ENCODE measurements at regions not wholly inside any gene's neighbourhood (a gene's known extent, or its start where the extent isn't known, plus 50 kb on each side); places are given as distances from the start of the nearest gene placed in this dataset.

- Histone ChIP-seq H3K27ac (ENCODE audit: low read length) (no peak overlapping the region), H3K4me3 (ENCODE audit: low read length) (no peak overlapping the region), H3K4me1 (ENCODE audit: control insufficient read depth, insufficient read depth, low read length) (peaks cover 7% of the 10 kb centered on the region), H3K36me3 (ENCODE audit: control insufficient read depth, insufficient read depth, low read length) (no peaks in the 10 kb centered on the region), H3K27me3 (ENCODE audit: control insufficient read depth, insufficient read depth, low read length) (no peaks in the 10 kb centered on the region), H3K9me3 (ENCODE audit: control insufficient read depth, low read depth, low read length) (no peaks in the 10 kb centered on the region)
- WGBS (ENCODE audit: insufficient coverage, low lambda C conversion rate) = 80% methylated on average over 1 of the region's 6 CpGs
- no peak for DNase-seq
Observed at GRCh38 chr2:8189316-8189715, 492.5 kb upstream of the ID2 start.

GRCh38 chr2:8190279-8190678 is 491.6 kb upstream of the ID2 start:
- H3K27ac ChIP-seq (ENCODE audit: low read length) = no peak overlapping the region
- H3K9me3 ChIP-seq (ENCODE audit: control insufficient read depth, low read depth, low read length) = no peaks in the 10 kb centered on the region
- no peak for DNase-seq
- H3K4me1 ChIP-seq (ENCODE audit: control insufficient read depth, insufficient read depth, low read length) = peaks cover 7% of the 10 kb centered on the region
- H3K4me3 ChIP-seq (ENCODE audit: low read length) = no peak overlapping the region
- H3K27me3 ChIP-seq (ENCODE audit: control insufficient read depth, insufficient read depth, low read length) = no peaks in the 10 kb centered on the region
- no peaks in the 10 kb centered on the region for H3K36me3 ChIP-seq (ENCODE audit: control insufficient read depth, insufficient read depth, low read length)
- no CpG with 5 or more reads among the region's 1 CpG for WGBS (ENCODE audit: insufficient coverage, low lambda C conversion rate)

- H3K27ac ChIP-seq (ENCODE audit: low read length) = no peak overlapping the region
- no peak for DNase-seq
- 100% methylated on average over 1 of the region's 4 CpGs for WGBS (ENCODE audit: insufficient coverage, low lambda C conversion rate)
Observed at GRCh38 chr2:8191427-8191826, 490.4 kb upstream of the ID2 start.

GRCh38 chr2:8193146-8193545 is 488.7 kb upstream of the ID2 start:
- no peak overlapping the region for H3K4me3 ChIP-seq (ENCODE audit: low read length)
- WGBS (ENCODE audit: insufficient coverage, low lambda C conversion rate) = no CpG with 5 or more reads among the region's 2 CpGs
- H3K36me3 ChIP-seq (ENCODE audit: control insufficient read depth, insufficient read depth, low read length) = no peaks in the 10 kb centered on the region
- H3K9me3 ChIP-seq (ENCODE audit: control insufficient read depth, low read depth, low read length) = no peaks in the 10 kb centered on the region
- no peaks in the 10 kb centered on the region for H3K27me3 ChIP-seq (ENCODE audit: control insufficient read depth, insufficient read depth, low read length)
- H3K4me1 ChIP-seq (ENCODE audit: control insufficient read depth, insufficient read depth, low read length) = peaks cover 7% of the 10 kb centered on the region
- no peak overlapping the region for H3K27ac ChIP-seq (ENCODE audit: low read length)
- DNase-seq = no peak

More at GRCh38 chr2:8191427-8191826, 490.4 kb upstream of the ID2 start:
- H3K9me3 ChIP-seq (ENCODE audit: control insufficient read depth, low read depth, low read length) = no peaks in the 10 kb centered on the region
- peaks cover 7% of the 10 kb centered on the region for H3K4me1 ChIP-seq (ENCODE audit: control insufficient read depth, insufficient read depth, low read length)
- H3K36me3 ChIP-seq (ENCODE audit: control insufficient read depth, insufficient read depth, low read length) = no peaks in the 10 kb centered on the region
- H3K27me3 ChIP-seq (ENCODE audit: control insufficient read depth, insufficient read depth, low read length) = no peaks in the 10 kb centered on the region
- H3K4me3 ChIP-seq (ENCODE audit: low read length) = no peak overlapping the region

GRCh38 chr2:8193686-8194615 is 487.9 kb upstream of the ID2 start:
- 38% methylated on average over 4 of the region's 15 CpGs for WGBS (ENCODE audit: insufficient coverage, low lambda C conversion rate)
- H3K4me1 ChIP-seq (ENCODE audit: control insufficient read depth, insufficient read depth, low read length) = peaks cover 7% of the 10 kb centered on the region

GRCh38 chr2:8195784-8196183 is 486.1 kb upstream of the ID2 start:
- no peaks in the 10 kb centered on the region for H3K36me3 ChIP-seq (ENCODE audit: control insufficient read depth, insufficient read depth, low read length)
- H3K9me3 ChIP-seq (ENCODE audit: control insufficient read depth, low read depth, low read length) = no peaks in the 10 kb centered on the region
- H3K4me3 ChIP-seq (ENCODE audit: low read length) = no peak overlapping the region
- H3K27ac ChIP-seq (ENCODE audit: low read length) = no peak overlapping the region
- peaks cover 7% of the 10 kb centered on the region for H3K4me1 ChIP-seq (ENCODE audit: control insufficient read depth, insufficient read depth, low read length)
- H3K27me3 ChIP-seq (ENCODE audit: control insufficient read depth, insufficient read depth, low read length) = no peaks in the 10 kb centered on the region
- DNase-seq = no peak
- WGBS (ENCODE audit: insufficient coverage, low lambda C conversion rate) = no CpG with 5 or more reads among the region's 1 CpG

More at GRCh38 chr2:8193686-8194615, 487.9 kb upstream of the ID2 start:
- H3K4me3 ChIP-seq (ENCODE audit: low read length) = no peak overlapping the region
- H3K27me3 ChIP-seq (ENCODE audit: control insufficient read depth, insufficient read depth, low read length) = no peaks in the 10 kb centered on the region
- H3K27ac ChIP-seq (ENCODE audit: low read length) = no peak overlapping the region
- H3K9me3 ChIP-seq (ENCODE audit: control insufficient read depth, low read depth, low read length) = no peaks in the 10 kb centered on the region
- DNase-seq = peak in 1 of 2 donors; percentile 39
- H3K36me3 ChIP-seq (ENCODE audit: control insufficient read depth, insufficient read depth, low read length) = no peaks in the 10 kb centered on the region

- H3K36me3 ChIP-seq (ENCODE audit: control insufficient read depth, insufficient read depth, low read length) = no peaks in the 10 kb centered on the region
- H3K4me1 ChIP-seq (ENCODE audit: control insufficient read depth, insufficient read depth, low read length) = peaks cover 7% of the 10 kb centered on the region
- H3K4me3 ChIP-seq (ENCODE audit: low read length) = no peak overlapping the region
- no peaks in the 10 kb centered on the region for H3K27me3 ChIP-seq (ENCODE audit: control insufficient read depth, insufficient read depth, low read length)
- no CpG with 5 or more reads among the region's 3 CpGs for WGBS (ENCODE audit: insufficient coverage, low lambda C conversion rate)
- H3K9me3 ChIP-seq (ENCODE audit: control insufficient read depth, low read depth, low read length) = no peaks in the 10 kb centered on the region
- H3K27ac ChIP-seq (ENCODE audit: low read length) = no peak overlapping the region
- DNase-seq = no peak
Observed at GRCh38 chr2:8196316-8196715, 485.5 kb upstream of the ID2 start.

GRCh38 chr2:8197101-8197500 is 484.8 kb upstream of the ID2 start:
- H3K9me3 ChIP-seq (ENCODE audit: control insufficient read depth, low read depth, low read length) = no peaks in the 10 kb centered on the region
- H3K4me3 ChIP-seq (ENCODE audit: low read length) = no peak overlapping the region
- peaks cover 7% of the 10 kb centered on the region for H3K4me1 ChIP-seq (ENCODE audit: control insufficient read depth, insufficient read depth, low read length)
- H3K27ac ChIP-seq (ENCODE audit: low read length) = no peak overlapping the region
- no peak for DNase-seq
- no peaks in the 10 kb centered on the region for H3K36me3 ChIP-seq (ENCODE audit: control insufficient read depth, insufficient read depth, low read length)
- WGBS (ENCODE audit: insufficient coverage, low lambda C conversion rate) = 80% methylated on average over 1 of the region's 4 CpGs
- no peaks in the 10 kb centered on the region for H3K27me3 ChIP-seq (ENCODE audit: control insufficient read depth, insufficient read depth, low read length)

- H3K36me3 ChIP-seq (ENCODE audit: control insufficient read depth, insufficient read depth, low read length) = no peaks in the 10 kb centered on the region
- WGBS (ENCODE audit: insufficient coverage, low lambda C conversion rate) = no CpG with 5 or more reads among the region's 1 CpG
- H3K9me3 ChIP-seq (ENCODE audit: control insufficient read depth, low read depth, low read length) = no peaks in the 10 kb centered on the region
- no peaks in the 10 kb centered on the region for H3K27me3 ChIP-seq (ENCODE audit: control insufficient read depth, insufficient read depth, low read length)
- H3K4me1 ChIP-seq (ENCODE audit: control insufficient read depth, insufficient read depth, low read length) = peaks cover 7% of the 10 kb centered on the region
- H3K4me3 ChIP-seq (ENCODE audit: low read length) = no peak overlapping the region
- DNase-seq = no peak
- H3K27ac ChIP-seq (ENCODE audit: low read length) = no peak overlapping the region
Observed at GRCh38 chr2:8197825-8198224, 484.0 kb upstream of the ID2 start.

GRCh38 chr2:8198766-8199382 is 483.0 kb upstream of the ID2 start:
- no peaks in the 10 kb centered on the region for H3K9me3 ChIP-seq (ENCODE audit: control insufficient read depth, low read depth, low read length)
- no peak overlapping the region for H3K4me3 ChIP-seq (ENCODE audit: low read length)
- WGBS (ENCODE audit: insufficient coverage, low lambda C conversion rate) = no CpG with 5 or more reads among the region's 1 CpG
- no peak overlapping the region for H3K27ac ChIP-seq (ENCODE audit: low read length)
- H3K36me3 ChIP-seq (ENCODE audit: control insufficient read depth, insufficient read depth, low read length) = no peaks in the 10 kb centered on the region
- peaks cover 2% of the 10 kb centered on the region for H3K4me1 ChIP-seq (ENCODE audit: control insufficient read depth, insufficient read depth, low read length)
- H3K27me3 ChIP-seq (ENCODE audit: control insufficient read depth, insufficient read depth, low read length) = no peaks in the 10 kb centered on the region
- DNase-seq = no peak
